B cell (primary cell): ENCODE measurements at regions not wholly inside any gene's neighbourhood (a gene's known extent, or its start where the extent isn't known, plus 50 kb on each side); places are given as distances from the start of the nearest gene placed in this dataset.
A peak's percentile ranks its signal among the peaks of the same experiment; 100 is the strongest.

ENCODE experiments used
- ATAC-seq: fragments of 200-7000 bp; cut with Tn5 transposase; one replicate; pipeline ENCODE4 v1.10.0; 2021; ENCODE audit warnings: low read depth, mild to moderate bottlenecking, moderate number of reproducible peaks, moderate library complexity
- CTCF ChIA-PET: fragments of 350-600 bp; sonication (Branson Sonifier 250); formaldehyde crosslinking; loops from one replicate; lab custom pipeline; 2021; ENCODE audit warnings: antibody characterized with exemption, inconsistent platforms; lab: Charles Lee
- POLR2A ChIA-PET: fragments of 350-600 bp; sonication (Branson Sonifier 250); formaldehyde crosslinking; loops from one replicate; lab custom pipeline; 2021; ENCODE audit warnings: antibody characterized with exemption; lab: Charles Lee
- DNase-seq: peaks from one replicate; pipeline ENCODE4 v3.0.0; 2013
- H2AFZ ChIP-seq: 2 replicates; pipeline ENCODE4 v1.6.1; 2012; ENCODE audit warnings: mild to moderate bottlenecking, low read depth, low read length; ENCODE audit not compliant: insufficient read depth, poor library complexity, severe bottlenecking
- H3K27ac ChIP-seq, 2 donors: 1 replicate in 1 of 2; 2 replicates in 1 of 2; pipeline ENCODE4 v1.5.1; 2012 to 2013; ENCODE audit warnings: low read length in 2 of 2, mild to moderate bottlenecking in 2 of 2, moderate library complexity in 1 of 2
- H3K27me3 ChIP-seq, 4 experiments: fragments of 200-600 bp in 1 of 4; sonication (generic) in 1 of 4; replicated peaks in 1 of 4; 1 replicate in 2 of 4; 2 replicates in 2 of 4; pipeline versions ENCODE4 v1.6.1 to v1.7.0; 2013 to 2016; ENCODE audit warnings: low read length in 3 of 4, mild to moderate bottlenecking in 2 of 4, mixed read lengths in 1 of 4, moderate library complexity in 1 of 4; ENCODE audit not compliant: insufficient read depth in 4 of 4, control insufficient read depth in 3 of 4; ENCODE audit errors: control extremely low read depth in 1 of 4
- H3K36me3 ChIP-seq, 2 experiments: replicated peaks in 1 of 2; 1 replicate in 1 of 2; 2 replicates in 1 of 2; pipeline versions ENCODE4 v1.6.1 to v1.7.1; 2013; ENCODE audit warnings: low read length in 1 of 2; ENCODE audit not compliant: insufficient read depth in 2 of 2, control insufficient read depth in 1 of 2; ENCODE audit errors: control extremely low read depth in 1 of 2, extremely low read depth in 1 of 2
- H3K4me1 ChIP-seq, 2 donors: fragments of 200-600 bp in 1 of 2; sonication (generic) in 1 of 2; 1 replicate in 1 of 2; 2 replicates in 1 of 2; pipeline versions ENCODE4 v1.5.1 to v1.6.1; 2013 to 2017; ENCODE audit warnings: low read length in 2 of 2; ENCODE audit not compliant: control insufficient read depth in 2 of 2, insufficient read depth in 2 of 2
- H3K4me2 ChIP-seq: replicated peaks from 2 replicates; pipeline ENCODE3; 2012; ENCODE audit warnings: mild to moderate bottlenecking, low read depth, low read length; ENCODE audit not compliant: poor library complexity, severe bottlenecking
- H3K4me3 ChIP-seq, 5 experiments: fragments of 200-600 bp in 1 of 5; sonication (generic) in 1 of 5; 1 replicate in 3 of 5; 2 replicates in 2 of 5; pipeline versions ENCODE4 v1.5.1 to v1.7.0; 2011 to 2016; ENCODE audit warnings: low read length in 4 of 5, mild to moderate bottlenecking in 4 of 5, low read depth in 2 of 5, control low read depth in 1 of 5, moderate library complexity in 1 of 5; ENCODE audit not compliant: insufficient read depth in 1 of 5; ENCODE audit errors: control extremely low read depth in 1 of 5, extremely low read depth in 1 of 5
- H3K79me2 ChIP-seq: fragments of 200-600 bp; sonication (generic); one replicate; pipeline ENCODE4 v1.6.0; 2016; ENCODE audit warnings: low read length; ENCODE audit not compliant: control insufficient read depth, insufficient read depth
- H3K9ac ChIP-seq: fragments of 200-600 bp; sonication (generic); 2 replicates; pipeline ENCODE4 v1.6.1; 2017; ENCODE audit warnings: mild to moderate bottlenecking, low read length, moderate library complexity
- H3K9me3 ChIP-seq, 3 donors: one replicate each; pipeline versions ENCODE4 v1.6.1 to v1.7.1; 2013; ENCODE audit warnings: low read length in 2 of 3; ENCODE audit not compliant: control insufficient read depth in 2 of 3, insufficient read depth in 1 of 3; ENCODE audit errors: control extremely low read depth in 1 of 3
- H4K20me1 ChIP-seq: 2 replicates; pipeline ENCODE4 v1.6.0; 2012; ENCODE audit warnings: mild to moderate bottlenecking, low read length; ENCODE audit not compliant: insufficient read depth, control insufficient read depth, poor library complexity, severe bottlenecking
- H3K27ac Mint-ChIP-seq: one replicate; pipeline ENCODE4 v1.8.0; 2021; ENCODE audit warnings: mixed read lengths
- H3K27me3 Mint-ChIP-seq: one replicate; pipeline ENCODE4 v1.8.0; 2021; ENCODE audit warnings: mixed read lengths
- H3K4me1 Mint-ChIP-seq: one replicate; pipeline ENCODE4 v1.8.0; 2021; ENCODE audit warnings: mixed read lengths
- H3K4me3 Mint-ChIP-seq: one replicate; pipeline ENCODE4 v1.8.0; 2021; ENCODE audit warnings: mixed read lengths
- H3K9me3 Mint-ChIP-seq: one replicate; pipeline ENCODE4 v1.8.0; 2022; ENCODE audit warnings: mixed read lengths; ENCODE audit not compliant: insufficient read depth
- EZH2 ChIP-seq: IDR thresholded peaks from 2 replicates; pipeline ENCODE4 v1.6.1; 2012; ENCODE audit warnings: borderline replicate concordance, low read depth, mild to moderate bottlenecking, moderate library complexity, low read length; ENCODE audit not compliant: insufficient read depth, poor library complexity, severe bottlenecking
- WGBS: methylation state at CpG from one replicate; pipeline ENCODE4 v1.1.5; 2013; ENCODE audit warnings: missing lambda C conversion rate; ENCODE audit not compliant: insufficient coverage; 5-methylcytosine and 5-hydroxymethylcytosine counted together
- intact Hi-C: fragments of 100-400 bp; cut with micrococcal nuclease; formaldehyde crosslinking; loops from one replicate; pipeline ENCODE4 v1.10.0; 2022
- TF ChIP-seq, protein P1 (sequence below): fragments of 200-600 bp; IDR thresholded peaks from one replicate; pipeline ENCODE4 v1.8.0; 2022; ENCODE audit warnings: antibody characterized with exemption, mild to moderate bottlenecking

DNA sequence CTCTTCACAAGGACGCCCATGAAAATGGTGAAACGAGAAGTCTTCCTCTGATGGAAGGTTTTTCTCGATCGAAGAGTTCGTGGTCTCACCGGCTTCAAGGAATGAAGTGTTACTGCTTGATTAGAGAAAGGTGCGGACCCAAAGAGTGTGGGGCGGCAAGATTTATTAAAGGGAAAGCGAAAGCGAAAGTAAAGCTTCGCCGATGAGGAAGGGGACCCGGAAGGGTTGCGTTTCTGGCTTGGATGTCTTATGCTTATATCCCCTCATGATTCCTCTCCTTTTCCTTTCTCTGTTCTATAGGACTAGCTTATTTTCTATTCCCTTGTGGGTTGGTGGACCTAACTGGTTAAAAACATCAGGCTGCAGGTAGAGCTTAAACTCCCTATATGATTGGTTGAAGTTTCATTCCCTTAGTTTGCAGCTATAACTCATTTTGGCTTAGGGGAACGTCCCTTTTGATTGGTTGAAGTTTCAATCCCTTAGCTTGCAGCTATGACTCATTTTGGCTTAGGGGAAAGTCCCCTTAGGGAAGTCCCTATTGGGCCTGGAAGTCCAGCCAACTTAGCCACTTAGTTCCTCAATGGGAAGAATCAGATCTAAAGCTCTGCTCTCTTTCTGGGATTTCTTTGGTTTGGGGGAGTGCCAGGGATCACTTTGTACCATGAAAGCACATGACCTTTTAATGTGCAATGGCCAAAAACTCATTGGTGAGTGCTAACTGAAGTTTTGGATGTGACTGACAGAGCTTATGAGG, 1025.0 kb upstream of the PCDH10 start:
- Mint-ChIP-seq H3K4me1 (no peaks in the 10 kb centered on the region), H3K27ac (no peak overlapping the region), H3K9me3 (no peaks in the 10 kb centered on the region), H3K4me3 (peak overlapping the region; percentile 33), H3K27me3 (no peaks in the 10 kb centered on the region)
- H3K36me3 ChIP-seq = no peaks in the 10 kb centered on the region
- H3K4me1 ChIP-seq = no peaks in the 10 kb centered on the region
- H3K27me3 ChIP-seq = no peaks in the 10 kb centered on the region
- ATAC-seq = no peak
- intact Hi-C loops = no loop called here
- no peak for DNase-seq
- no peak overlapping the region for H2AFZ ChIP-seq
- no peaks in the 10 kb centered on the region for H3K9me3 ChIP-seq
- H3K27ac ChIP-seq = no peak overlapping the region
- H3K4me2 ChIP-seq = no peak overlapping the region
- no peak overlapping the region for H3K9ac ChIP-seq
- no peaks in the 10 kb centered on the region for H3K79me2 ChIP-seq
- POLR2A ChIA-PET = no interaction called here
- peak overlapping the region in 1 of 5 experiments; percentile 10 for H3K4me3 ChIP-seq
- H4K20me1 ChIP-seq = no peaks in the 10 kb centered on the region
- 85% methylated on average over 5 of the region's 15 CpGs for WGBS
- CTCF ChIA-PET = no interaction called here
- TF ChIP-seq, protein P1, sequence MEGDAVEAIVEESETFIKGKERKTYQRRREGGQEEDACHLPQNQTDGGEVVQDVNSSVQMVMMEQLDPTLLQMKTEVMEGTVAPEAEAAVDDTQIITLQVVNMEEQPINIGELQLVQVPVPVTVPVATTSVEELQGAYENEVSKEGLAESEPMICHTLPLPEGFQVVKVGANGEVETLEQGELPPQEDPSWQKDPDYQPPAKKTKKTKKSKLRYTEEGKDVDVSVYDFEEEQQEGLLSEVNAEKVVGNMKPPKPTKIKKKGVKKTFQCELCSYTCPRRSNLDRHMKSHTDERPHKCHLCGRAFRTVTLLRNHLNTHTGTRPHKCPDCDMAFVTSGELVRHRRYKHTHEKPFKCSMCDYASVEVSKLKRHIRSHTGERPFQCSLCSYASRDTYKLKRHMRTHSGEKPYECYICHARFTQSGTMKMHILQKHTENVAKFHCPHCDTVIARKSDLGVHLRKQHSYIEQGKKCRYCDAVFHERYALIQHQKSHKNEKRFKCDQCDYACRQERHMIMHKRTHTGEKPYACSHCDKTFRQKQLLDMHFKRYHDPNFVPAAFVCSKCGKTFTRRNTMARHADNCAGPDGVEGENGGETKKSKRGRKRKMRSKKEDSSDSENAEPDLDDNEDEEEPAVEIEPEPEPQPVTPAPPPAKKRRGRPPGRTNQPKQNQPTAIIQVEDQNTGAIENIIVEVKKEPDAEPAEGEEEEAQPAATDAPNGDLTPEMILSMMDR = no peak
- no peak for TF ChIP-seq EZH2

DNA sequence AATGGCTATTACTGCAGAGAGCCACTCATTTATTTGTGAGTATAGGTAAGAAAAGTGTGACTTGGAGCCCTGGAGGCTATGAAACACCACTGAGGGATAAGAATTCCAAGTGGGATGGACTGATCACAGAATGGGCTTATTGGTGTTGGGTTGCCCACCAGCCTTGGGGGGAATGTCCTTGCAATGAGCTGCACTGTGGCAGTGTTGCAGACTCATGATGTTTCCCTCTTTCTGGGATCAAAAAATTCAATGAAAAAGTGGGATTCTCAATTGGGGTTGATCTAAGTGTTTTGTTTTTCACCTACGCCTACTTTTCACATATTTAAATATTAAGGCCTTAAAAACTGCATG, 1024.5 kb upstream of the PCDH10 start:
- ChIA-PET POLR2A (no interaction called here), CTCF (no interaction called here)
- intact Hi-C loops = no loop called here
- H4K20me1 ChIP-seq = no peaks in the 10 kb centered on the region
- H3K9me3 Mint-ChIP-seq = no peaks in the 10 kb centered on the region
- H3K4me2 ChIP-seq = no peak overlapping the region
- H3K4me1 Mint-ChIP-seq = no peaks in the 10 kb centered on the region
- H3K9me3 ChIP-seq = no peaks in the 10 kb centered on the region
- no peaks in the 10 kb centered on the region for H3K4me1 ChIP-seq
- no peak overlapping the region for H3K4me3 ChIP-seq
- DNase-seq (no peak), ATAC-seq (no peak)
- H2AFZ ChIP-seq = no peak overlapping the region
- no peaks in the 10 kb centered on the region for H3K27me3 Mint-ChIP-seq
- no peak overlapping the region for H3K9ac ChIP-seq
- no peaks in the 10 kb centered on the region for H3K36me3 ChIP-seq
- WGBS = no CpG with 5 or more reads among the region's 1 CpG
- no peaks in the 10 kb centered on the region for H3K79me2 ChIP-seq
- TF ChIP-seq, protein P1 = no peak
- no peak for TF ChIP-seq EZH2
- no peaks in the 10 kb centered on the region for H3K27me3 ChIP-seq
- no peak overlapping the region for H3K4me3 Mint-ChIP-seq
- H3K27ac Mint-ChIP-seq = no peak overlapping the region
- no peak overlapping the region for H3K27ac ChIP-seq
